ENCODE measurements at regions not wholly inside any gene's neighbourhood (a gene's known extent, or its start where the extent isn't known, plus 50 kb on each side); places are given as distances from the start of the nearest gene placed in this dataset.

DNA sequence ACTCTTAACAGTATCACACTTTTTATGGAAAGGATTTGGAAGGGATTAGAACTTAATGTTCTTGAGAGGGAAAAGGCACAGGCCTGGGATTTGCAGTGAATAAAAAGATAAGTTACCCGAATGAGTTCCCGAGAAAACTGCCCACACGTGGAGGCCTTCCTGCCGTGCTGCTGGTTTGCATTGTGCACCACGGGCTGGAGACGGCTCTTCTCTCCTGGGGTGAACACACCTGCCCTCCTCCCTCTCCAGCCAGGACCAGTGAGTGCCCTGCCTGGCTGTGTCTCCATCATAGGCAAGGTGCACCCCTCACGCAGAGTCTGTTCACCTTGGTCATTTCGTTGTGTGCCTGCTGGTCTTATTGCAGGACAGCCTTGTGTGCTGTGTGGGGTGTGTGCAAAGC lies 336.3 kb upstream of the SHH start:
- H3K9me3 Mint-ChIP-seq: no peaks in the 10 kb centered on the region

DNA sequence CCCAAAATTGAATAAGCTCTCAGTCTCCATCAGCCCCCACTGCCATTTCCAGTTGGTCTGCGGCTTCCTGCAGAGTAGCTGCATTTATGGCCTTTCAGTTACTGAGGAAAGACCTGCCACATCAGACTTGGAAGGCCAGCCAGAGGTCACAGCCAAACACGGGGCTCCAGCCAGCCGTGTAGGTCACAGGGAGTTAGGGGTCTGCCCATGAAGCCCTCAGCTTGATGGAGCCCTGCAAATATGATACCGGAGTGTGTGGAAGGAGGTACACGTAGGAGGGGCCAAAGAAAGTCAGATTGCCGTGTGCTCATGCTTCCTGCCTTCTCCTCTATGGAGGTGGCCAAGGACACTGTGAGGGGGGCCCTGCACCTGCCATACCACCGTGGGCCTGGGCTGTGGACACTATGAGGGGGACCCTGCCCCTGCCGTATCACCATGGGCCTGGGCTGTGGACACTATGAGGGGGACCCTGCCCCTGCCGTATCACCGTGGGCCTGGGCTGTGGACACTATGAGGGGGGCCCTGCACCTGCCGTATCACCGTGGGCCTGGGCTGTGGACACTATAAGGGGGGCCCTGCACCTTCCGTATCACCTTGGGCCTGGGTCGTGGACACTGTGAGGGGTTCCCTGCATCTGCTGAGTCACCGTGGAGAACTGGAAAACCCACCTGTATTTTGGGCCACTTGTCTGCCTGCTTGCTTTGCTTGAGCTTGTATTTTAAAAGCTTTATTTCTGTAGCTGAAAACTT lies 335.7 kb upstream of the SHH start:
- H3K27ac Mint-ChIP-seq: no peak overlapping the region
- no peaks in the 10 kb centered on the region for H3K9me3 Mint-ChIP-seq
- H3K36me3 Mint-ChIP-seq: no peaks in the 10 kb centered on the region
- DNase-seq (ENCODE audit: low spot score in 2 of 2) (no peak), ATAC-seq (no peak)

More for the DNA sequence above, 336.3 kb upstream of the SHH start:
- no peak for DNase-seq (ENCODE audit: low spot score in 2 of 2)
- no peaks in the 10 kb centered on the region for H3K36me3 Mint-ChIP-seq
- no peak overlapping the region for H3K27ac Mint-ChIP-seq
- no peak for ATAC-seq

DNA sequence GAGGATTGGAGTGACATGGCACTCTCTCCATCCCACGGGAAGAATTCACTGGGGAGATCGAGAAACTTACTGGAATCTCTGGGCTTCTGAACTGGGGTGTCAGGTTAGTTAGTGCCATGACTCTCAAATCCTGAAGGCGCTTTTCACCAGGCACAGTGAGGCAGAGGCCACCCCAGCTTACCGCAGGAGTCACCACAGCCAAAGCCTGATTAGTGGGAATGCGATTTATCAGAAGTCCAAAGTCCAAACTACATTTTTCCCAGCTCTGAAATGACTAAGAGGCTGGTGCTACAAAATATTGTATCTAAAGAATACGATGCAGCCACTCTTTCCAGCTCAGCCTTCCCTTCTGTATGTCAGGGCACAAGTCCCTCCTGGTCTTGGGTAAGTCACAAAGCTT lies 334.8 kb upstream of the SHH start:
- Mint-ChIP-seq H3K27ac (no peak overlapping the region), H3K9me3 (no peaks in the 10 kb centered on the region), H3K36me3 (no peaks in the 10 kb centered on the region)
- DNase-seq (ENCODE audit: low spot score in 2 of 2) (no peak), ATAC-seq (no peak)

DNA sequence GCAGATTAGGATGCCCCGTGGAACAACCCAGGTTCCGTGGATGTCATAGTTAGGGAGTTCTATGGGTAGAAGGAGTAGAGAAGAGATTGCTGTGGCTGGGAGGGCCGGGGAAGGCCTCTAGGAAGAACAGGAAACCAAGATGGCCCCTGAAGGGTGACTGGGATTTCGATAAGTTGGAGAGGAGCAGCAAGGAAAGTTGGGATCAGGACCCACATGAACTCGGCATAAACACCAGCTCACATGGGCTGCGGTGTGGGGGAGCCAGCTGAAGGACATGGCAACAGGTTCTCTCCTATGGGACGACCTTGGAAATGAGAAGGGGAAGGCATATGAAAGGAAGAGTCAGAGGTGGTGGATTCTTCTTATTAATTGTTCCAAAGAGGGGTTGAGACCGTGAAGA lies 333.7 kb upstream of the SHH start:
- DNase-seq (ENCODE audit: low spot score in 2 of 2) (no peak), ATAC-seq (no peak)
- no peaks in the 10 kb centered on the region for H3K9me3 Mint-ChIP-seq
- no peaks in the 10 kb centered on the region for H3K36me3 Mint-ChIP-seq
- no peak overlapping the region for H3K27ac Mint-ChIP-seq

DNA sequence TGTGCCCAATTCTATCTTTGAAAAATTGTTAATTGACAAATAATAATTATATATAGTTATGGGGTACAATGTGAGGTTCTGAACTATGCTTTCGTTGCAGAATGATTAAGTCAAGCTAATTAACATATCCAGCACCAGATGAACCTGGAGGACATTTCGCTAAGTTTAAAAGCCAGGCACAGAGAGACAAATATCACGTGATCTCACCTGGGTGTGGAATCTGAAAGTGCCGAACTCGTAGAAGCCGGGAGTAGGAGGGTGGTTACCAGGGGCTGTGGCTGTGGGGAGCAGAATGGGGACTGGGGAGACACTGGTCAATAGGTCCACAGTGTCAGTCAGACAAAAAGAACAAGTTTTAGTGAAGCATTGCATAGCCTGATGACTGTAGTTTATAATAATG lies 332.9 kb upstream of the SHH start:
- H3K9me3 Mint-ChIP-seq: no peaks in the 10 kb centered on the region
- DNase-seq (ENCODE audit: low spot score in 2 of 2) (no peak), ATAC-seq (no peak)
- no peaks in the 10 kb centered on the region for H3K36me3 Mint-ChIP-seq
- peak overlapping the region in 1 of 2 donors; percentile 79 for H3K27ac Mint-ChIP-seq

DNA sequence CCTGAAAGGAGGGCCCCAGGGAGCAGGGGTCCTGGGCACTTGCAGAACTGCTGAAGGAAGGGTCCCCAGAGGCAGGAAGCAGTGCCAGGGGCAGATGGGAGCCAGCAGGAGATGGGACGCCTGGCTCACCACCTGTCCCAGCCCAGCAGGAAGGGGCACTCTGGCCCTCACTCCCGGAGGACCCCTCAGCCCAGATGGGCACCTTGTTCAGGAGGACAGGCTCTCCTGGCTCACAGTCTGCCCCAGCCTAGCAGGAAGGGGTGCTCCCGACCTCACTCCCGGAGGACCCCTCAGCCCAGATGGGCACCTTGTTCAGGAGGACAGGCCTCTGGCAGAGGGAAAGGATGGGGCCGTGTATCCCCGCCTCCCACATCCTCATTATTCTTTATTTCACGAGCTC lies 331.4 kb upstream of the SHH start:
- Mint-ChIP-seq H3K27ac (no peak overlapping the region), H3K36me3 (no peaks in the 10 kb centered on the region), H3K9me3 (no peaks in the 10 kb centered on the region)
- ATAC-seq (no peak), DNase-seq (ENCODE audit: low spot score in 2 of 2) (no peak)

DNA sequence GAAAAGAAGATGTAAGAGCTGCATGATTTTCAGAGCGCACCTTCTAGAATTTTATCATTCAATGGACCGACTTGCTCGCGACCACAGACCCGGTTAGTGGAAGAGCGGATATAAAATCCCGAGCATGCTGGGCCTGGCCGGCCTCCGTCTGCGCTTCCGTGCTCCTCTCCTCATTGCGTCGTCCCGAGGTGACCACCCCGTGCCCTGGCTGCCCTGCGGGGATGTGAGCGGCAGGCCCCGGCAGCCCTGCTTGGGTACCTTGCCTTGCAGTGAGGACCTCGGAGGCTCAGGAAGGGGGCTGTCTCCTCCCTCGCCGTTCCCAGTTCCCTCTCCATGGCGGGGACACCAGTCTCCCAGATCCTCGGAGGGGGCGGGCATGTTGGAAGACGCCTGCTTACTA lies 330.9 kb upstream of the SHH start:
- Mint-ChIP-seq H3K36me3 (no peaks in the 10 kb centered on the region), H3K9me3 (no peaks in the 10 kb centered on the region), H3K27ac (no peak overlapping the region)
- ATAC-seq (no peak), DNase-seq (ENCODE audit: low spot score in 2 of 2) (no peak)

DNA sequence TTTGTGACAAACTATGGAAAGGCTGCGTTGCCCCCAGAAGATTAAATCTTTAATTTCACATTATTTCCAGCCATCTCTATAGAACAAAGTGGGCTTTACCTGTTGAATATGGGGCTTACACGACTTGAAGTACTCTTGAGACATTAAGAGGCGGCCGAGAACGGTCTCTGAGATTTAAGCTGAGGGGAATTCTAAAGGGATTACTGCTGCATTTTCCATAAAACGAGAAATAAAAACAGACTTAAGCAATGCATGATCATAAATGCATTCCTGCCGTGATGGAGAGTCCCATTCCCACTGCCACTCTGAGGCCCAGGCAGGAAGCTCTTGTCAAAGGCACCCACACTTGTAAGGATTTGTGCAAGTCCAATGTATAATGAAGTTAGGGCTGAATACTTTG lies 329.7 kb upstream of the SHH start:
- Mint-ChIP-seq H3K9me3 (no peaks in the 10 kb centered on the region), H3K36me3 (no peaks in the 10 kb centered on the region), H3K27ac (no peak overlapping the region)
- DNase-seq (ENCODE audit: low spot score in 2 of 2) (no peak), ATAC-seq (no peak)

DNA sequence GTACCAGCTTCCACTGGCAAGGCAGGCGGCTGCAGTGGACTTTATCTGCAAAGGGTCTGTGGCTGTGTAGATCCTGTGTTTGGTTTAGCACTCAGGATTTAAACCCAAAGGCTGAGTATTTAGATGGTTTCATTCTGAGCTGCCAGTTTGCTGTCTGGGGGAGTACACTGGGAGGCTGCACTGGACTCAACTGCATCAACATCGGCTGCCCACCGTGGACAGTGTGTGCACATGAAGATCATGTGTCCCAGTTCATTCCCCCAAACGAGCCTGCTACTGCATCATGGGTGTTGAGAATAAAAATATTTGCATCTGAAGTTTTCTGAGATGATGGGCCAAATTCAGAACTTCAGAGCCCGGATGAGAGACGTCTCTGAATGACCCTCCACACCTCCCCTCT lies 328.6 kb upstream of the SHH start:
- no peak for ATAC-seq
- Mint-ChIP-seq H3K27ac (no peak overlapping the region), H3K36me3 (no peaks in the 10 kb centered on the region), H3K9me3 (no peaks in the 10 kb centered on the region)
- no peak for DNase-seq (ENCODE audit: low spot score in 2 of 2)

DNA sequence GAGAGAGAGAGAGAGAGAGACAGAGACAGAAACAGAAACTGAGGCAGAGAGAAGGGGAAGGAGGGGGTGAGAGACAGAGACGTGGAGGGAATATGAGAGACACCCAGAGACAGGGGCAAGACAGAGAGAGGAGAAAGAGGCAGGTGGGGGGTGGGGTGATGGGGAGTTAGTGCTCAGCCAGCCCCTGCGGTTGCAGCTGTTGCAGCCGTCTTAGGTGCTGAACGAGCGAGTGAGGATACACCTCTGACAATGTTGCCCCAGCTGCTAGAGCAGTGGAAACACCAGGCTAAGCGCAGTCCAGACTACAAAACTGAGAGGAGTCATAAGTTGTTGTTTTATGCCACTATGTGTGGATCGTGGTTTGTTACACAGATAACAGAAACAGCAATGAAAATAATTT lies 328.2 kb upstream of the SHH start:
- DNase-seq (ENCODE audit: low spot score in 2 of 2) (no peak), ATAC-seq (no peak)
- Mint-ChIP-seq H3K36me3 (no peaks in the 10 kb centered on the region), H3K27ac (no peak overlapping the region), H3K9me3 (no peaks in the 10 kb centered on the region)

DNA sequence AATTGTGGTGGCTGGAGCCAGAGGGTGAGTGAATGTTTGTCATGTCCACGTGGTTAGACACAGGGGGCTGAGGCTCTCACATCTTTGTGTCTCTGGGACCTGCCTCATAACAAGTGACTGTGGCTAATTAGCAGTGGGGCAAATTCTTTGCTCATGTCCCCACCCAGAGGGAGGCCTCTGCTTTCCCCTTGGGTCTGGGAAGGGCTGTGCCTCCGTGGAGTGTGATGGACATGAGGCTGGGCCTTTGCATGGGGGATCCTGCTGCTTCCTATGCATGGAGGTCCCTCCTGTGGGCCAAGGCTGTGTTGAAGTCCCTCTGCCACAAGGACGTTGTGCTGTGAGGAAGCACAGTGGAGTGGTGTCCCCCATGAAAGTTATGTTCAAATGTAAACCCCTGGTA lies 327.4 kb upstream of the SHH start:
- Mint-ChIP-seq H3K27ac (no peak overlapping the region), H3K36me3 (no peaks in the 10 kb centered on the region), H3K9me3 (no peaks in the 10 kb centered on the region)
- ATAC-seq (no peak), DNase-seq (ENCODE audit: low spot score in 2 of 2) (no peak)

DNA sequence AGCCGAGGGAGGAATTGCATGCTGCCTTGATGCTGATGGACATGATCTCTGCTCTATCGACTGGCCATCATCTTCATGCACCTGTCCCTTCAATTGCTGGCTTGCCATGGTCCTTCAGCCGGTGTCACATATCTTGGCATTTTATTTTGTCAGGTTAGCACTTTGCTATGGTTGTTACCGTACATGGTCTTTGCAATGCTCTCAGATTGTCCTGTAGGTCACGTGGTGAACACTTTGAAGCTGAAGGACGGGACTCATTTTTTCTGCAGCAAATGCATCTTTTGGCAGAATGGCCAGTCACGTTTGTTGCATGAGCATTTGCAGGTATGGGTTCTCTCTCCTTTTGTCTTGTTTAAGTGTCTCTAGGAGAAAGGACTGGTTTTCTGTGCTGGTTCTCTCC lies 326.8 kb upstream of the SHH start:
- ATAC-seq (no peak), DNase-seq (ENCODE audit: low spot score in 2 of 2) (no peak)
- no peak overlapping the region for H3K27ac Mint-ChIP-seq
- H3K36me3 Mint-ChIP-seq: no peaks in the 10 kb centered on the region
- no peaks in the 10 kb centered on the region for H3K9me3 Mint-ChIP-seq

DNA sequence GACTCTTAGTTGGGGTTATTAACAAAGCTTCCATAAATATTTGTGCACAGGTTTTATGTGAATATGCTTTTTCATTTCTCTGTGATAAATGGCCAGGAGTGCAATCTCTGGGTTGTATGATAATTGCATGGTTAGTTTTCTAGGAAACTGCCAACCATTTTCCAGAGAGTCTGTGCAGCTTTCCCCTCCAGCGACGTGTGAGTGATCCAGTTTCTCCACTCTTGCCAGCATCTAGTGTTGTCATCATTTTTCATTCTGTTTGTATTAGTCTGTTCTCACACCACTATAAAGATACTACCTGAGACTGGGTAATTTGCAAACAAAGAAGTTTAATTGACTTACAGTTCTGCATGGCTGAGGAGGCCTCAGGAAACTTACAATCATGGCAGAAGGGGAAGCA lies 319.6 kb upstream of the SHH start:
- no peaks in the 10 kb centered on the region for H3K36me3 Mint-ChIP-seq
- ATAC-seq (no peak), DNase-seq (ENCODE audit: low spot score in 2 of 2) (no peak)
- no peaks in the 10 kb centered on the region for H3K9me3 Mint-ChIP-seq
- H3K27ac Mint-ChIP-seq: no peak overlapping the region

DNA sequence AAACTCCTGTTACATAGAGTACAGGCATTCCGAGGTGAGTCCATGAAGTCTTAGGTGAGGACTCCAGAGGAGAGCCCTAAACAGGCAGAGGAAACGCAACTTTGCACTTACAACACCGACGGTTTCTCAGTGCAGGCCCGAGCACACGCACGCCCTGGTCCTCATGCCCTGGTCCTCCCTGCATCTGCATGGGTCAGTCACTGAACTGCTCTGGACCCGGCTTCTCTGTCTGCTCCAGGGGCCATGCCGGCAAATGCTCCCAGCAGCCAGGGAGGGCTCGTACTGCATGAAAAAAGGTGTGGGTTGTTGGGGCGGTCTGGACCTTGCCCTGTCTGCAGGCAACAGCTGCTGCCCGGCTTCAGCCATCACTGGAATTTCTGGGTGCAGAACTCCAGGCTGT lies 317.3 kb upstream of the SHH start:
- no peaks in the 10 kb centered on the region for H3K36me3 Mint-ChIP-seq
- DNase-seq (ENCODE audit: low spot score in 2 of 2) (no peak), ATAC-seq (no peak)
- no peaks in the 10 kb centered on the region for H3K9me3 Mint-ChIP-seq
- no peak overlapping the region for H3K27ac Mint-ChIP-seq

DNA sequence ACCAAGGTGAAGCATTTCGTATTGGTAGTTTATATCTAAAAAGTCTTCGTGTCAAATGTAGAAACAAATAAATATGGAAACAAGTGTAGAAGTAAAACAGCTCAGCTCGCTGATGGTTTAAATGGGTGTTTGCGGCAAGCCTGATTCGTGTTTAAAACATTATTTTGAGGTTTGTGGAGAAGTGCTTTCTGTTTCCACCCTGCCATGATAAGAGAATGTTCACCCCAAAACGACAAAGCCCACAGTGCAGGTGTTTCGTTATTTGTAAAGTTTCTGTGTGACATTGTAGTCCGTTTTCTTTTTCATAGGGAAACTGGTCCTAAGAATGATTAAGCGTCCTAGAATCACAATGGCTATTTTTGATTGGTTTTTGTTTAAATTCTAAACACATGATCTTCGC lies 316.2 kb upstream of the SHH start:
- ATAC-seq (no peak), DNase-seq (ENCODE audit: low spot score in 2 of 2) (no peak)
- Mint-ChIP-seq H3K36me3 (no peaks in the 10 kb centered on the region), H3K9me3 (no peaks in the 10 kb centered on the region), H3K27ac (no peak overlapping the region)

DNA sequence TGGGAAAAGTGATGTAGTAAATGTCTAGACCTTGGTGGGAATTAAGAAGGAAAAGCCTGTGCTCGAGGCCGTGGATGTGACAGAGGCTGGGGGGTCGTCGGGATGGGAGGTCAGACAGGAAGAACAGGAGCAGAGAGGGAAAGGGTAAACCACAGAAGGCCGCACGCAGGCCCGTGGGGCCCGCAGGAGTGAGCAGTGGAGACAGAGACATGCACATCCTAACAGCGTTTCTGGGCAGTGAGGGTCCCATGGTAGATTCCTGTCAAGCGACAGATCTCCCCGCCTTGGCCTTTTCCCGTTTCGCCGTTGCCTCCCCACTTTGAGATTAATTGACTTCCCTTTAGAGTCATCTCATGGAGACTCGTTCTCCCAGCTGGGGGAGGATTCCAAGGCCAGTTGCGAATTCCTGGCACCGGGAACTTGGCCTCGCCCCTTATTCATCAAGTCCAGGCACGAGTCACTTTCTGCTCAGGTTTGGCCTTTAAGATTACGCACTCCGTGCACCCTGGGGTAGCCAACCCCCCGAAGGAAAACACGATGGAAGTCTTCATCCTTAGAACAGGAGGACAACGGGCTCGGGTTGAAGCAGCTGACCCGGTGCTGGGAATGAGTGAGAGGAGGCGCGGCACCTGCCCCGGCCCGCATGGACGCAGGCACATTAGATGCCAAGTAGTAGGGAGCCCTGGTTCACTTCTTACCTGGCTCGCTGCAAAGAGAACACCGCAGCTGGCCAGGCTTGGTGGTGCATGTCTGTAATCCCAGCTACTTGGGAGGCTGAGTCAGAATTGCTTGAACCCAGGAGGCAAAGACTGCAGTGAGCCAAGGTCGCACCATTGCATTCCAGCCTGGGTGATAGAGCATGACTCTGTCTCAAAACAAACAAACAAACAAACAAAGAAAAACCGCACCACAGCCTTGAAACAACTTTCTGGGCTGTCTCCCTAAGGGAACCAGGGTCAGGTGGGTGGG lies 315.2 kb upstream of the SHH start:
- no peak for ATAC-seq
- H3K36me3 Mint-ChIP-seq: no peaks in the 10 kb centered on the region
- H3K27ac Mint-ChIP-seq: peak overlapping the region in 1 of 2 donors; percentile 50
- H3K9me3 Mint-ChIP-seq: no peaks in the 10 kb centered on the region
- no peak for DNase-seq (ENCODE audit: low spot score in 2 of 2)

DNA sequence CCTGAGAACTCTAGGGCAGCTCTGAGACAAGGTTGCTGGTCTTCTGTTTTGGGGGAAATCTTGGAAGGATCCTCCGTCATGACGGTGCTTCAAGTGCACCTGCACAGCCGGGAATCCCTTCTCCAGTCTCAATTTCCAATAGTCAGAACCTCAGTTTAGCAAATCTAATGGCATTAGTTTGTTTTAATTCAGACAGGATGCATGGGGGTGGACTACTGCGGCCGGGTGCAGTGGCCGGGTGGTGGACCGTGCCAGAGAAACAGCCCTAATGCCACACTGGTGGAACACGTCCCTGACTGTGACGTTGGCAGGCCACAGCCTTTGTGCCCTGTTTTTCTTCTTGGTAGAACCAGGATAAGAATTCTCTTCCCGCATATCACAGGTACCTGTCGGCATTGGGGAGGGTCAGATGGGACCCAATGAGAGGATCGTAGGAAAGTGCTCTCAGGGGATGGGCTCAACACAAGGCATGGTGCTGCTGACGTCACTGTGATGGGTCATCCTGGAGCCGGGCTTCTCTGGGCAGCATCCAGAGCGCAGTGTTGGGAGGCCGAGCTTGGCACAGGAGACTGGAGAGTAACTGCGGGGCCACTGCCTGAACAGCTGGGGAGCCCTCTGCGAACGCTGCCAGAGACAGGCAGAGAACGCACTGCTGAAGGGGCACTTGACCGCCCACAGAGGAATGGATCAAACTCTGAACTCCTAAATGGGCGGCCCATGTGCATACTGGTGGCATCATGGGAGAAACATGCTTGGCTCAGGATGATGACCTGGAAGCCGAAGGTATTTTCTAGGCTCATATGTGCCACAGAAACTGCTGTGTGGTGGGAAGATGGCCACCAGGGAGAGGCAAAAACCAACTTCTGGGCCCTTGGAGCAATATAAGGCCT lies 313.8 kb upstream of the SHH start:
- no peaks in the 10 kb centered on the region for H3K9me3 Mint-ChIP-seq
- ATAC-seq: no peak

More for the DNA sequence above, 313.8 kb upstream of the SHH start:
- Mint-ChIP-seq H3K36me3 (no peaks in the 10 kb centered on the region), H3K27ac (no peak overlapping the region)
- no peak for DNase-seq (ENCODE audit: low spot score in 2 of 2)
